Ishikawa (cell line): ENCODE measurements at regions not wholly inside any gene's neighbourhood (a gene's known extent, or its start where the extent isn't known, plus 50 kb on each side); places are given as distances from the start of the nearest gene placed in this dataset.

ENCODE experiments used
- CEBPB ChIP-seq: IDR thresholded peaks from 2 replicates; pipeline ENCODE4 v1.6.1; 2012
- CREB1 ChIP-seq: IDR thresholded peaks from 2 replicates; pipeline ENCODE4 v1.6.1; 2012; ENCODE audit warnings: low read depth
- EGR1 ChIP-seq: IDR thresholded peaks from 2 replicates; pipeline ENCODE4 v1.6.1; 2012
- EP300 ChIP-seq: IDR thresholded peaks from 2 replicates; pipeline ENCODE4 v1.6.1; 2012; ENCODE audit warnings: borderline replicate concordance
- FOXM1 ChIP-seq: IDR thresholded peaks from 2 replicates; pipeline ENCODE4 v1.6.1; 2012; ENCODE audit warnings: low read depth, borderline replicate concordance
- MAX ChIP-seq: IDR thresholded peaks from 2 replicates; pipeline ENCODE4 v1.6.1; 2012
- NFIC ChIP-seq: IDR thresholded peaks from 2 replicates; pipeline ENCODE4 v1.6.1; 2012
- RAD21 ChIP-seq: IDR thresholded peaks from 2 replicates; pipeline ENCODE4 v1.6.1; 2012; ENCODE audit warnings: low read depth
- TAF1 ChIP-seq: IDR thresholded peaks from 2 replicates; pipeline ENCODE4 v1.6.1; 2012; ENCODE audit warnings: low read depth, mild to moderate bottlenecking
- TCF12 ChIP-seq: IDR thresholded peaks from 2 replicates; pipeline ENCODE4 v1.6.1; 2012; ENCODE audit warnings: low read depth
- TEAD4 ChIP-seq: IDR thresholded peaks from 2 replicates; pipeline ENCODE4 v1.6.1; 2012
- YY1 ChIP-seq: IDR thresholded peaks from 2 replicates; pipeline ENCODE4 v1.6.1; 2012; ENCODE audit warnings: low read depth
- ZBTB7A ChIP-seq: IDR thresholded peaks from 2 replicates; pipeline ENCODE4 v1.6.1; 2012; ENCODE audit warnings: low read depth
- TF ChIP-seq, protein P1 (sequence below): IDR thresholded peaks from 2 replicates; pipeline ENCODE4 v1.6.1; 2012; ENCODE audit warnings: low read depth, mild to moderate bottlenecking
- TF ChIP-seq, protein P2 (sequence below): IDR thresholded peaks from 2 replicates; pipeline ENCODE4 v1.6.1; 2012

- TF ChIP-seq CREB1 (no peak), ZBTB7A (no peak), RAD21 (no peak), TAF1 (no peak), EP300 (no peak), EGR1 (no peak), MAX (no peak), FOXM1 (no peak), NFIC (no peak), TCF12 (no peak), CEBPB (no peak), TEAD4 (no peak), YY1 (no peak)
- TF ChIP-seq, protein P1, sequence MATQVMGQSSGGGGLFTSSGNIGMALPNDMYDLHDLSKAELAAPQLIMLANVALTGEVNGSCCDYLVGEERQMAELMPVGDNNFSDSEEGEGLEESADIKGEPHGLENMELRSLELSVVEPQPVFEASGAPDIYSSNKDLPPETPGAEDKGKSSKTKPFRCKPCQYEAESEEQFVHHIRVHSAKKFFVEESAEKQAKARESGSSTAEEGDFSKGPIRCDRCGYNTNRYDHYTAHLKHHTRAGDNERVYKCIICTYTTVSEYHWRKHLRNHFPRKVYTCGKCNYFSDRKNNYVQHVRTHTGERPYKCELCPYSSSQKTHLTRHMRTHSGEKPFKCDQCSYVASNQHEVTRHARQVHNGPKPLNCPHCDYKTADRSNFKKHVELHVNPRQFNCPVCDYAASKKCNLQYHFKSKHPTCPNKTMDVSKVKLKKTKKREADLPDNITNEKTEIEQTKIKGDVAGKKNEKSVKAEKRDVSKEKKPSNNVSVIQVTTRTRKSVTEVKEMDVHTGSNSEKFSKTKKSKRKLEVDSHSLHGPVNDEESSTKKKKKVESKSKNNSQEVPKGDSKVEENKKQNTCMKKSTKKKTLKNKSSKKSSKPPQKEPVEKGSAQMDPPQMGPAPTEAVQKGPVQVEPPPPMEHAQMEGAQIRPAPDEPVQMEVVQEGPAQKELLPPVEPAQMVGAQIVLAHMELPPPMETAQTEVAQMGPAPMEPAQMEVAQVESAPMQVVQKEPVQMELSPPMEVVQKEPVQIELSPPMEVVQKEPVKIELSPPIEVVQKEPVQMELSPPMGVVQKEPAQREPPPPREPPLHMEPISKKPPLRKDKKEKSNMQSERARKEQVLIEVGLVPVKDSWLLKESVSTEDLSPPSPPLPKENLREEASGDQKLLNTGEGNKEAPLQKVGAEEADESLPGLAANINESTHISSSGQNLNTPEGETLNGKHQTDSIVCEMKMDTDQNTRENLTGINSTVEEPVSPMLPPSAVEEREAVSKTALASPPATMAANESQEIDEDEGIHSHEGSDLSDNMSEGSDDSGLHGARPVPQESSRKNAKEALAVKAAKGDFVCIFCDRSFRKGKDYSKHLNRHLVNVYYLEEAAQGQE, result no peak
- TF ChIP-seq, protein P2, sequence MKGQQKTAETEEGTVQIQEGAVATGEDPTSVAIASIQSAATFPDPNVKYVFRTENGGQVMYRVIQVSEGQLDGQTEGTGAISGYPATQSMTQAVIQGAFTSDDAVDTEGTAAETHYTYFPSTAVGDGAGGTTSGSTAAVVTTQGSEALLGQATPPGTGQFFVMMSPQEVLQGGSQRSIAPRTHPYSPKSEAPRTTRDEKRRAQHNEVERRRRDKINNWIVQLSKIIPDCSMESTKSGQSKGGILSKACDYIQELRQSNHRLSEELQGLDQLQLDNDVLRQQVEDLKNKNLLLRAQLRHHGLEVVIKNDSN, result no peak
These were observed 144.5 kb downstream of the VEGFA start for GRCh38 chr6:43914272-43915147.

DNA sequence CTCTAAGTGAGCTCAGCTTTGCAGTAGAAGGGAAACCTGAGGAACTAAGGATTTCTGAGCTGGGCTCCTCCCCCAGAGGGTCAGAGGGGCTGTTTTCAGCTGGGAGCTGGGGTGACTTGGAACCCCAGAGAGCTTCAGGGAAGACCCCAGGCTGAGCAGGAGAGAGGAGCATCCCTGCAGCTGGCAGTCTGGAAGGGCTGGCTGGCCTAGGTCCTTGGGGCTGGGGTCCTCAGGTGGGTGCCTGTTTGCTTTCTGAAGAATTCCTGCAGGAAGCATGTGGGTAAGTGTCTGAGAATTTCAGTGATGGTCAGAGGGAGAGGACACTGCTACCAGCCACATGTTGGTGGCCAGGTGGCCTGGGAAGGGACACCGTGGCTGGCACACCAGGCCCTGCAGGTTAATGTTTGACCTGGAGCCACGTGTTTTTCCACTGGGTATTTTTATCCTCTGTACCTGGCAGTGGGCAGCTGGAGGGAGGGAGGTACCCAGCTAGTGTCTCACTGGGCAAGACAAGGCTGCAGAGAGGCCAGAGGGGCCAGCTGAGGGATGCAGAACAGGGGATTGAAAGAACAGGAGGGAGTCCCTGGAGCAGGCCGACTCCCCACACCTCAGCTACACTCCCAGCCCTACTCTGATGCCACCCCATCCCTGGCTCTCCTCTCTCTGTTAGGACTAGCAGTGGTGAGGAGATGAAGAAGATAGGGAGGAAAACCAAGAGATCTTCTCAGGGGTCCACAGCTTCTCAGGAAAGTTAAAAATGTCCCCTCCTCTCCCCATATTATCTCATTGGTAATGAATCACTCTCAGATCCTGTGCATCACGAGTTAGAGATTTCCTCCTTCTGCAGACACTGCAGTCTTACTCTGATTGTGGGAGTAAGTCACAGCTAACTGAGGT is 143.6 kb downstream of the VEGFA start:
- TF ChIP-seq YY1, result no peak
- TF ChIP-seq TAF1, result no peak
- TF ChIP-seq, protein P1, result no peak
- TF ChIP-seq TCF12, result no peak
- no peak for TF ChIP-seq MAX
- no peak for TF ChIP-seq CREB1
- no peak for TF ChIP-seq RAD21
- no peak for TF ChIP-seq NFIC
- TF ChIP-seq TEAD4, result no peak
- no peak for TF ChIP-seq CEBPB

GRCh38 chr6:43912598-43913371 is 142.8 kb downstream of the VEGFA start:
- TF ChIP-seq TEAD4 (no peak), CEBPB (no peak), CREB1 (no peak), TCF12 (no peak)

DNA sequence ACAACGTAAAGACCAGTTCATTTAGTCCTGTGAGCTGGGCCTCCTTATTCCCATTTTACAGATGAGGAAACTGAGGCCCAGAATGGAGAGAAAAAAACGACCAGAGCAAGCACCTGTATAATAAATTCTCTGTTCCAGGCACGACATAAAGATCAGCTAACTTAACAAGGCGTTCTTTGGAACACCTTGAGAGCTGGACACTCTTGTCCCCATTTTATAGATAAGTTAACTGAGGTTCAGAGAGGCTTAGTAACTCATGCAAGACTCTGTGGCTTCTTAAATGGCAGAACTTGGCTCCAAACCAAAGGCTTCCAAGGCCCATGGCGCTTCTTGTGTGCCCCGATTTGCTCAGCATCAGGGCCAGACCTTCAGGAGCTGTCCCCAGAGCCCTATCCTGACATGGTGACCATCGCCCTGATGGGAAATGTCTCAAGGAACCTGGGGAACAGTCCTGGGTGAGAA is 142.1 kb downstream of the VEGFA start:
- TF ChIP-seq, protein P1, result no peak
- no peak for TF ChIP-seq FOXM1
- no peak for TF ChIP-seq RAD21
- TF ChIP-seq CEBPB, result no peak
- TF ChIP-seq NFIC, result no peak
- TF ChIP-seq TCF12, result no peak
- TF ChIP-seq MAX, result no peak
- TF ChIP-seq, protein P2, result no peak
- no peak for TF ChIP-seq EGR1
- TF ChIP-seq CREB1, result no peak
- no peak for TF ChIP-seq TEAD4
- TF ChIP-seq EP300, result no peak
- no peak for TF ChIP-seq TAF1
- no peak for TF ChIP-seq ZBTB7A
- no peak for TF ChIP-seq YY1
